Right lobe of liver (tissue), 6 donors: ENCODE measurements at regions not wholly inside any gene's neighbourhood (a gene's known extent, or its start where the extent isn't known, plus 50 kb on each side); places are given as distances from the start of the nearest gene placed in this dataset.

Source experiments
- ATAC-seq, 4 donors: fragments of 200-7000 bp; cut with Tn5 transposase; one replicate each; pipeline ENCODE4 v1.9.1; 2020; ENCODE audit warnings: mild to moderate bottlenecking in 4 of 4, moderate library complexity in 4 of 4
- DNase-seq, 3 donors: peaks; one replicate each; pipeline ENCODE4 v3.0.0-alpha.2; 2020
- H3K27ac ChIP-seq, 3 donors: fragments of 200-600 bp; one replicate each; pipeline ENCODE4 v1.8.0; 2022
- H3K27me3 ChIP-seq, 2 donors: fragments of 200-600 bp; one replicate each; pipeline ENCODE4 v1.8.0; 2022
- H3K36me3 ChIP-seq, 4 donors: fragments of 200-600 bp; sonication (generic) in 1 of 4; one replicate each; pipeline versions ENCODE4 v1.5.1 to v1.8.0; 2017 to 2022; ENCODE audit warnings: control low read depth in 1 of 4
- H3K4me1 ChIP-seq, 4 donors: fragments of 200-600 bp; sonication (generic) in 1 of 4; one replicate each; pipeline versions ENCODE4 v1.5.1 to v1.8.0; 2017 to 2022; ENCODE audit warnings: control low read depth in 1 of 4
- H3K4me3 ChIP-seq, 3 donors: fragments of 200-600 bp; one replicate each; pipeline ENCODE4 v1.8.0; 2022
- H3K9me3 ChIP-seq, 4 donors: fragments of 200-600 bp; sonication (generic) in 1 of 4; one replicate each; pipeline versions ENCODE4 v1.5.1 to v1.8.0; 2017 to 2022; ENCODE audit warnings: control low read depth in 1 of 4
- POLR2A ChIP-seq: fragments of 450-650 bp; IDR thresholded peaks from one replicate; pipeline ENCODE4 v1.6.1; 2017; ENCODE audit warnings: antibody characterized with exemption, mild to moderate bottlenecking
- WGBS: methylation state at CpG from one replicate; pipeline ENCODE4 v1.1.6; 2018; ENCODE audit warnings: low coverage, low lambda C conversion rate; ENCODE audit not compliant: insufficient coverage; ENCODE audit errors: missing lambda C conversion rate; 5-methylcytosine and 5-hydroxymethylcytosine counted together
- intact Hi-C, 2 donors: fragments of 100-400 bp; cut with DNase I; formaldehyde crosslinking; loops; one replicate each; pipeline versions ENCODE4 v1.11.2 to v1.14.1; 2022
- TF ChIP-seq, protein P1 (sequence below), 4 donors: fragments of 200-600 bp in 3 of 4; fragments of 450-650 bp in 1 of 4; IDR thresholded peaks; one replicate each; pipeline versions ENCODE4 v1.5.1 to v1.8.0; 2016 to 2022; ENCODE audit warnings: antibody characterized with exemption in 4 of 4, mild to moderate bottlenecking in 2 of 4
- donor health status: DM: no; HTN: yes; CAD: no.
- donor health status: DM: no; HTN: no; CAD: no.
- donor health status: DM: no; HTN: no; CAD: no.
- donor health status: DM: no; HTN: yes; CAD: no.
- donor health status: DM: no; HTN: yes; CAD: no.

DNA sequence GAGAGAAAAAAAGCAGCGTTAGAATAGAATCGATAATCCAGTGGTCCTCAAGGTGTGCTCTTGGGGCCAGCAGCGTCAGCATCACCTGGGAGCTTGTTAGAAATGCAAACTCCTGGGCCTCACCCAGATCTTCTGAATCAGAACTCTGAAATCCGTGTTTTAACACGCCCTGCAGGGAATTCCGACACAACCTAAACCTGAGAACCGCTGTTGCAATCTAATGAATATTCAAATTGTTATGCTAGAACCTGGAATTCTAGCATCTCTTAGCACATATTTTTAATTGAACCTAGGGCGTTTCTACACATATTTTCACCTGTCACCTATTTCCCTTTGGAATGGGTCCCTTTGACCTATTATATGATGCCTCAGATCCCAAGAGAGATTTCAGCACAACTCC, 175.7 kb downstream of the PSMG1 start:
- peak overlapping the region; percentile 28 to 85 (median 53) for H3K27ac ChIP-seq
- no peaks in the 10 kb centered on the region for H3K27me3 ChIP-seq
- WGBS = 59% methylated on average over 8 of the region's 8 CpGs
- TF ChIP-seq POLR2A = no peak
- TF ChIP-seq, protein P1, sequence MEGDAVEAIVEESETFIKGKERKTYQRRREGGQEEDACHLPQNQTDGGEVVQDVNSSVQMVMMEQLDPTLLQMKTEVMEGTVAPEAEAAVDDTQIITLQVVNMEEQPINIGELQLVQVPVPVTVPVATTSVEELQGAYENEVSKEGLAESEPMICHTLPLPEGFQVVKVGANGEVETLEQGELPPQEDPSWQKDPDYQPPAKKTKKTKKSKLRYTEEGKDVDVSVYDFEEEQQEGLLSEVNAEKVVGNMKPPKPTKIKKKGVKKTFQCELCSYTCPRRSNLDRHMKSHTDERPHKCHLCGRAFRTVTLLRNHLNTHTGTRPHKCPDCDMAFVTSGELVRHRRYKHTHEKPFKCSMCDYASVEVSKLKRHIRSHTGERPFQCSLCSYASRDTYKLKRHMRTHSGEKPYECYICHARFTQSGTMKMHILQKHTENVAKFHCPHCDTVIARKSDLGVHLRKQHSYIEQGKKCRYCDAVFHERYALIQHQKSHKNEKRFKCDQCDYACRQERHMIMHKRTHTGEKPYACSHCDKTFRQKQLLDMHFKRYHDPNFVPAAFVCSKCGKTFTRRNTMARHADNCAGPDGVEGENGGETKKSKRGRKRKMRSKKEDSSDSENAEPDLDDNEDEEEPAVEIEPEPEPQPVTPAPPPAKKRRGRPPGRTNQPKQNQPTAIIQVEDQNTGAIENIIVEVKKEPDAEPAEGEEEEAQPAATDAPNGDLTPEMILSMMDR (IDR thresholded peaks at IDR 0.05) = no peak
- no peak for ATAC-seq
- intact Hi-C loops = no loop called here
- no peaks in the 10 kb centered on the region for H3K9me3 ChIP-seq
- no peak for DNase-seq
- peaks cover 0 to 11% (median 0%) of the 10 kb centered on the region in 4 donors for H3K4me1 ChIP-seq
- H3K4me3 ChIP-seq = no peak overlapping the region
- H3K36me3 ChIP-seq = no peaks in the 10 kb centered on the region

DNA sequence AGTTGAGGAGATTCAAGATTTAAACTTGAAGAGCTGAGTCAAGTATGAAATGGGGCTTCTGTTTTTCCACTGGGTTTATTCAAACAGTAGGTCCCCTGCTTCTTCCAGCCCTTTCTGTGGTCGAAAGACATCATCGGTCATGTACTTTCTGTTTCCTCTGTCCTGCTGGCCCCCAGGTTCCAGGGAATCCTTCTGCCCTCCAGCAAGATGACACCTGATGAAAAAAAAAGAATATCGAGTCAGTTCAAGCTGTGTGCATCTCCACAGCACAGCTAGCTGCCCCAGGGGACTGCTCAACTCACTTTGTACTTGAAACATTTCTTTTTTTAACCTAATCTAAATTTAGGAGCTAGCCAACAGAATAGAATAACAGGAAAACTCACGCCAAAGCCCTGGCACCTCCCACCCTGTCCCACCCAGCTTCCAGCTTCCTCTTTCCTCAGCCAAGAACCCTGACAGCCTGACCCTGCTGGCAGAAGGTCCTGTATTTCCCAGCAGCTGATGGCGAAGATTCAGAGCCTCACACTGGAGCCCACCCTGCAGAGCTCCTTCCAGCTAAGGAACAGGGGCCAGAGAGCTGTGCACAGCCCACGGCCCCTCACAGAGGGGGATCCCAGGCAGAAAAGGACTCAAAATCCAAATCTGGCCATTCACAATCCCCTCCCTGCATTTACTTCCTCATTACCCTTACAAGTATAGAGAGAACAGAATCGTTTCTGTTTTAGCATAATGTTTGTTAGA, 176.5 kb downstream of the PSMG1 start:
- peak overlapping the region; percentile 28 to 85 (median 53) for H3K27ac ChIP-seq
- no peak overlapping the region for H3K4me3 ChIP-seq
- intact Hi-C loops = no loop called here
- H3K9me3 ChIP-seq = no peaks in the 10 kb centered on the region
- peak; percentile 24 for TF ChIP-seq POLR2A
- TF ChIP-seq, protein P1 (IDR thresholded peaks at IDR 0.05) = no peak
- DNase-seq = peak in 2 of 3 donors; percentile 61 to 62
- 25% methylated on average over 6 of the region's 7 CpGs for WGBS
- peaks cover 0 to 11% (median 0%) of the 10 kb centered on the region in 4 donors for H3K4me1 ChIP-seq
- no peaks in the 10 kb centered on the region for H3K27me3 ChIP-seq
- no peaks in the 10 kb centered on the region for H3K36me3 ChIP-seq
- ATAC-seq = peak; percentile 62 to 70 (median 66)

DNA sequence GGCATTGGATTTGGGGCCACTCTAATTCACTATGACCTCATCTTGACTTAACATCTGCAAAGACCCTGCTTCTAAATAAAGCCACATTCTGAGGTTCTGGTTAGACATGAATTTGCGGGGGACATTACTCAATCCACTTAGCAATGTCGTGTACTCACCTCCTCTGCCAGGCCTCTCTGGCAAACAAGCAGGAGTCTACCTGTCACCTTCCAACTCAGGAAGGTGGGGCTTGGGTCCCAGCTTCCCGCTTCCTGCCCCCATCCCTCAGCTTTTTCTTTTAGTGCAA, 177.8 kb downstream of the PSMG1 start:
- DNase-seq (no peak), ATAC-seq (no peak)
- Histone ChIP-seq H3K4me1 (peaks cover 0 to 11% (median 0%) of the 10 kb centered on the region in 4 donors), H3K4me3 (no peak overlapping the region), H3K27ac (peak overlapping the region in 2 of 3 donors; percentile 47 to 85), H3K36me3 (no peaks in the 10 kb centered on the region), H3K9me3 (no peaks in the 10 kb centered on the region), H3K27me3 (no peaks in the 10 kb centered on the region)
- intact Hi-C loops = no loop called here
- 70% methylated on average over 3 of the region's 3 CpGs for WGBS
- no peak for TF ChIP-seq POLR2A
- TF ChIP-seq, protein P1 (IDR thresholded peaks at IDR 0.05) = no peak

DNA sequence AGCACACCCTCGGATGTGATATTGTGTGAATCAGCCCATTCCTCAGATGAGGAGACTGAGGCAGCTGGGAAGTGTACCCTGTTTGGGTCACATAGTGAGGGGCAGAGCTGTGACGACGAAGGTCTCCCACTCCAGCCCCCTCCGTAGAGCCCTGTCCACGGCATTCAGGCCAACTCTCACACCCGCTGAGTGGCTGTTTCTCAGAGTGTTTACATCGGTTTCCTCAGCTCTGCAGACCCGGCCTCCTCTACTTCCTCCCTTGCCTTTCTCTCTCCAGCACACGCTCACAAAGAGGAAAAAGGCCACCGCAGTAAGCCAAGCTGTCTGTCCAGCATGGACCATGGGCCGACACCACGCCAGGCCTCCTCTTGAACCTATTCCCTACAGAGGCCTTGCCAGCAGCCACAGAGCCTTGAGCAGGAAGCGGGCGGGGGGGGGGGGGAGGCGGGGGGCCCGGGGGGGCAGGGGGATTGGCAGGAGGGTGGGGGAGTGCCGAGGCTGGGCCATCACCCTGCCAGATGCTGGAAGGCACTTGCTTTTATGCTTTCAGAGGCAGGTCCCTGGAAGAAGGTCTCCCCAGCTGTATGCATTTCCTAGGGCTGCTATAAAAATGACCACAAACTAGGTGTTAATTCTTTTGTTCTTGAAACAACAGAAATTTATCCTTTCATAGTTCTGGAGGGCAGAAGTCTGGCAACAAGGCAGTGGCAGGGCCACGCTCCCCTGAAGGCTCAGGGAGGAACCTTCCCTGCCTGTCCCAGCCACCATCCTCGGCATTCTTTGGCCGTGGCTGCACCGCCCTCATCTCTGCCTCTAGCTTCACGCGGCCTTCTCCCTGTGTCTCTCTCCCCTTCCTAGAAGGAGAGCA, 178.4 kb downstream of the PSMG1 start:
- peak; percentile 39 to 68 (median 58) for ATAC-seq

More for the DNA sequence above, 178.4 kb downstream of the PSMG1 start:
- Histone ChIP-seq H3K4me3 (no peak overlapping the region), H3K36me3 (no peaks in the 10 kb centered on the region), H3K9me3 (no peaks in the 10 kb centered on the region), H3K4me1 (peaks cover 0 to 11% (median 0%) of the 10 kb centered on the region in 4 donors), H3K27me3 (no peaks in the 10 kb centered on the region), H3K27ac (peak overlapping the region in 2 of 3 donors; percentile 47 to 85)
- WGBS = 29% methylated on average over 12 of the region's 23 CpGs
- TF ChIP-seq POLR2A = no peak
- TF ChIP-seq, protein P1 (IDR thresholded peaks at IDR 0.05) = no peak
- intact Hi-C loops = no loop called here
- DNase-seq = peak; percentile 58 to 67 (median 60)
